Liver (tissue), 3 donors: ENCODE measurements at regions not wholly inside any gene's neighbourhood (a gene's known extent, or its start where the extent isn't known, plus 50 kb on each side); places are given as distances from the start of the nearest gene placed in this dataset.

Experiments used
- ATF3 ChIP-seq: IDR thresholded peaks from 2 replicates; pipeline ENCODE4 v1.6.1; 2016; ENCODE audit warnings: antibody characterized with exemption
- CTCF ChIP-seq: fragments of 150-350 bp; IDR thresholded peaks from 2 replicates; pipeline ENCODE4 v1.5.1; 2017; ENCODE audit warnings: improper control_type of control experiment, low read depth, low read length; ENCODE audit not compliant: missing input control
- EGR1 ChIP-seq, 2 donors: IDR thresholded peaks; 2 replicates each; pipeline ENCODE4 v1.6.1; 2016 to 2018; ENCODE audit warnings: antibody characterized with exemption in 2 of 2, low read depth in 2 of 2
- FOXA1 ChIP-seq: IDR thresholded peaks from 2 replicates; pipeline ENCODE4 v1.6.1; 2016; ENCODE audit warnings: antibody characterized with exemption
- GABPA ChIP-seq, 2 donors: IDR thresholded peaks in 1 of 2; conservative IDR thresholded peaks in 1 of 2; 2 replicates each; pipeline ENCODE4 v1.6.1; 2016; ENCODE audit warnings: antibody characterized with exemption in 2 of 2, mild to moderate bottlenecking in 1 of 2, moderate library complexity in 1 of 2
- HNF4A ChIP-seq, 2 donors: conservative IDR thresholded peaks; 2 replicates each; pipeline ENCODE4 v1.6.1; 2016; ENCODE audit warnings: antibody characterized with exemption in 2 of 2, mild to moderate bottlenecking in 2 of 2
- JUND ChIP-seq, 2 donors: IDR thresholded peaks; 2 replicates each; pipeline ENCODE4 v1.6.1; 2016; ENCODE audit warnings: antibody characterized with exemption in 2 of 2
- MAX ChIP-seq: IDR thresholded peaks from 2 replicates; pipeline ENCODE4 v1.6.1; 2016; ENCODE audit warnings: antibody characterized with exemption
- RAD21 ChIP-seq, 2 donors: IDR thresholded peaks; 2 replicates each; pipeline ENCODE4 v1.6.1; 2016; ENCODE audit warnings: antibody characterized with exemption in 2 of 2, mild to moderate bottlenecking in 2 of 2
- REST ChIP-seq: IDR thresholded peaks from 2 replicates; pipeline ENCODE4 v1.6.1; 2016; ENCODE audit warnings: antibody characterized with exemption, mild to moderate bottlenecking
- RXRA ChIP-seq, 2 donors: IDR thresholded peaks; 2 replicates each; pipeline ENCODE4 v1.6.1; 2017 to 2018; ENCODE audit warnings: antibody characterized with exemption in 2 of 2, mild to moderate bottlenecking in 1 of 2
- YY1 ChIP-seq: IDR thresholded peaks from 2 replicates; pipeline ENCODE4 v1.6.1; 2016; ENCODE audit warnings: antibody characterized with exemption, mild to moderate bottlenecking
- ZBTB33 ChIP-seq: IDR thresholded peaks from 2 replicates; pipeline ENCODE4 v1.6.1; 2016; ENCODE audit warnings: antibody characterized with exemption
- donor health status: healthy.
- donor health status: healthy.

GRCh38 chr10:124299696-124300095, 119.0 kb downstream of the OAT start:
- TF ChIP-seq CTCF (no peak), JUND (IDR thresholded peaks at IDR 0.05) (no peak), ZBTB33 (no peak), YY1 (no peak), RAD21 (IDR thresholded peaks at IDR 0.05) (no peak), RXRA (IDR thresholded peaks at IDR 0.05) (no peak), MAX (no peak), FOXA1 (no peak), EGR1 (IDR thresholded peaks at IDR 0.05; ENCODE audit: low read depth in 2 of 2) (no peak), ATF3 (no peak), REST (no peak), GABPA (IDR thresholded peaks at IDR 0.05 in 1 of 2, conservative IDR thresholded peaks at IDR 0.05 in 1 of 2) (no peak), HNF4A (conservative IDR thresholded peaks at IDR 0.05) (no peak)
